Body of pancreas (tissue), 4 donors: ENCODE measurements at regions not wholly inside any gene's neighbourhood (a gene's known extent, or its start where the extent isn't known, plus 50 kb on each side); places are given as distances from the start of the nearest gene placed in this dataset.

Source experiments
- CTCF ChIP-seq, 7 experiments: fragments of 450-650 bp in 4 of 7; fragments of 200-600 bp in 3 of 7; sonication (generic) in 3 of 7; IDR thresholded peaks; one replicate each; pipeline ENCODE4 v1.5.1; 2016 to 2019; ENCODE audit warnings: antibody characterized with exemption in 7 of 7
- POLR2A ChIP-seq, 3 donors: fragments of 450-650 bp; IDR thresholded peaks; one replicate each; pipeline ENCODE4 v1.6.1; 2016; ENCODE audit warnings: antibody characterized with exemption in 3 of 3, mild to moderate bottlenecking in 2 of 3

DNA sequence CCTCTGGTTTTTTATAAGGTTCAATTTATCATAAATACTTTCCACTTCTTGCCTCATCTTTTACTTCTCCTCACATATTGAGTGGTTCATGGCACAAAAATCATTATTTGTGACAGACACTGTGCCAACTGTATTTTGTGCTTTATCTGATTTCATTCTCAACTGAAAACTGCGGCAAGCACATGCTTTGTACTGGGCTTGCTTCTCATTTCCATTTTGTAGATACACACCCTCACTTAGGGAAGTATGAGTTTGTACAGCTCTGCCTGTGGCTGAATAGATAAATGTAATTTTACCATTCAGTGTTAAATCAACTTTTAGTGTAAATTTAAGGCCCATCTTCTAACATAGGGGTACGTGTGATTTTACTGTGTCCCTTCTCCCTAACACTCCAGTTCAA is 83.6 kb downstream of the ANXA2R start:
- TF ChIP-seq POLR2A (IDR thresholded peaks at IDR 0.05) (no peak), CTCF (IDR thresholded peaks at IDR 0.05) (no peak)
